CD1c-positive myeloid dendritic cell (primary cell): ENCODE measurements at regions not wholly inside any gene's neighbourhood (a gene's known extent, or its start where the extent isn't known, plus 50 kb on each side); places are given as distances from the start of the nearest gene placed in this dataset.
"Not testable (repeated sequence)": the region's sequence is repeated elsewhere in the genome, so short reads cannot be mapped to it uniquely, and the experiment has no call there.

ENCODE experiments used
- DNase-seq: peaks from one replicate; pipeline ENCODE4 v3.0.0-alpha.2; 2016; ENCODE audit errors: extremely low spot score

- DNase-seq: no peak
Measured at GRCh38 chr4:117691572-117692351, 342.5 kb upstream of the NDST3 start.

- no peak for DNase-seq
Measured at GRCh38 chr4:117692538-117692937, 341.7 kb upstream of the NDST3 start.

GRCh38 chr4:117699595-117699994 is 334.7 kb upstream of the NDST3 start:
- no peak for DNase-seq

- DNase-seq: no peak
Measured at GRCh38 chr4:117700111-117700892, 334.0 kb upstream of the NDST3 start.

- DNase-seq: no peak
Measured at GRCh38 chr4:117702353-117702752, 331.9 kb upstream of the NDST3 start.

- no peak for DNase-seq
Measured at GRCh38 chr4:117704721-117705120, 329.6 kb upstream of the NDST3 start.

- DNase-seq: no peak
Measured at GRCh38 chr4:117740736-117741135, 293.6 kb upstream of the NDST3 start.

GRCh38 chr4:117745379-117745778 is 288.9 kb upstream of the NDST3 start:
- not testable (repeated sequence) for DNase-seq

- no peak for DNase-seq
Measured at GRCh38 chr4:117755438-117755837, 278.8 kb upstream of the NDST3 start.

- DNase-seq: no peak
Measured at GRCh38 chr4:117768610-117769009, 265.7 kb upstream of the NDST3 start.

- no peak for DNase-seq
Measured at GRCh38 chr4:117770269-117771102, 263.8 kb upstream of the NDST3 start.

GRCh38 chr4:117771647-117772337 is 262.5 kb upstream of the NDST3 start:
- DNase-seq: no peak

GRCh38 chr4:117773064-117773936 is 261.0 kb upstream of the NDST3 start:
- no peak for DNase-seq

GRCh38 chr4:117777721-117778120 is 256.6 kb upstream of the NDST3 start:
- DNase-seq: no peak

- DNase-seq: no peak
Measured at GRCh38 chr4:117783716-117784115, 250.6 kb upstream of the NDST3 start.

GRCh38 chr4:117784266-117784665 is 250.0 kb upstream of the NDST3 start:
- DNase-seq: no peak

GRCh38 chr4:117786566-117786965 is 247.7 kb upstream of the NDST3 start:
- no peak for DNase-seq

GRCh38 chr4:117793845-117794480 is 240.3 kb upstream of the NDST3 start:
- no peak for DNase-seq

GRCh38 chr4:117796677-117797076 is 237.6 kb upstream of the NDST3 start:
- no peak for DNase-seq

GRCh38 chr4:117800636-117801035 is 233.7 kb upstream of the NDST3 start:
- no peak for DNase-seq
